Right atrium auricular region (tissue), 2 donors: ENCODE measurements at regions not wholly inside any gene's neighbourhood (a gene's known extent, or its start where the extent isn't known, plus 50 kb on each side); places are given as distances from the start of the nearest gene placed in this dataset.

Experiments used
- DNase-seq: peaks from one replicate; pipeline ENCODE4 v3.0.0-alpha.2; 2019; ENCODE audit warnings: low spot score
- H3K27ac ChIP-seq, 2 donors: fragments of 200-600 bp; sonication (generic); 1 replicate in 1 of 2; 2 replicates in 1 of 2; pipeline ENCODE4 v1.5.1; 2016 to 2019
- H3K27me3 ChIP-seq, 2 donors: fragments of 200-600 bp; sonication (generic); one replicate each; pipeline versions ENCODE4 v1.5.1 to v1.6.0; 2017 to 2019
- H3K36me3 ChIP-seq: fragments of 200-600 bp; sonication (generic); one replicate; pipeline ENCODE4 v1.5.1; 2016
- H3K4me1 ChIP-seq, 2 donors: fragments of 200-600 bp; sonication (generic); one replicate each; pipeline versions ENCODE4 v1.5.1 to v1.6.0; 2017 to 2019
- H3K4me3 ChIP-seq, 2 donors: fragments of 200-600 bp; sonication (generic); 1 replicate in 1 of 2; 2 replicates in 1 of 2; pipeline ENCODE4 v1.5.1; 2017 to 2019; ENCODE audit warnings: mild to moderate bottlenecking in 1 of 2, moderate library complexity in 1 of 2
- H3K9me3 ChIP-seq, 2 donors: fragments of 200-600 bp; sonication (generic); one replicate each; pipeline ENCODE4 v1.5.1; 2019
- CTCF ChIP-seq, 2 donors: fragments of 200-600 bp; sonication (generic); IDR thresholded peaks; one replicate each; pipeline ENCODE4 v1.5.1; 2019; ENCODE audit warnings: antibody characterized with exemption in 2 of 2

GRCh38 chr2:181814057-181814491 is 77.5 kb upstream of the ITPRID2 start:
- no peak overlapping the region for H3K4me3 ChIP-seq
- no peaks in the 10 kb centered on the region for H3K27me3 ChIP-seq
- no peaks in the 10 kb centered on the region for H3K4me1 ChIP-seq
- no peaks in the 10 kb centered on the region for H3K9me3 ChIP-seq
- H3K36me3 ChIP-seq = no peaks in the 10 kb centered on the region
- no peak for DNase-seq
- H3K27ac ChIP-seq = no peak overlapping the region
- no peak for TF ChIP-seq CTCF (IDR thresholded peaks at IDR 0.05)

GRCh38 chr2:181817509-181817908 is 74.0 kb upstream of the ITPRID2 start:
- Histone ChIP-seq H3K36me3 (no peaks in the 10 kb centered on the region), H3K4me1 (no peaks in the 10 kb centered on the region), H3K27ac (no peak overlapping the region), H3K4me3 (no peak overlapping the region), H3K27me3 (no peaks in the 10 kb centered on the region), H3K9me3 (no peaks in the 10 kb centered on the region)
- no peak for TF ChIP-seq CTCF (IDR thresholded peaks at IDR 0.05)
- DNase-seq = no peak

GRCh38 chr2:181818058-181818680 is 73.4 kb upstream of the ITPRID2 start:
- Histone ChIP-seq H3K4me1 (no peaks in the 10 kb centered on the region), H3K27me3 (no peaks in the 10 kb centered on the region), H3K36me3 (no peaks in the 10 kb centered on the region), H3K9me3 (no peaks in the 10 kb centered on the region), H3K4me3 (no peak overlapping the region), H3K27ac (no peak overlapping the region)
- no peak for TF ChIP-seq CTCF (IDR thresholded peaks at IDR 0.05)
- no peak for DNase-seq

GRCh38 chr2:181818840-181819239 is 72.7 kb upstream of the ITPRID2 start:
- TF ChIP-seq CTCF (IDR thresholded peaks at IDR 0.05) = no peak
- Histone ChIP-seq H3K4me1 (no peaks in the 10 kb centered on the region), H3K4me3 (no peak overlapping the region), H3K27me3 (no peaks in the 10 kb centered on the region), H3K9me3 (no peaks in the 10 kb centered on the region), H3K36me3 (no peaks in the 10 kb centered on the region), H3K27ac (no peak overlapping the region)
- no peak for DNase-seq

GRCh38 chr2:181821049-181821448 is 70.5 kb upstream of the ITPRID2 start:
- H3K4me1 ChIP-seq = no peaks in the 10 kb centered on the region
- H3K4me3 ChIP-seq = no peak overlapping the region
- H3K36me3 ChIP-seq = no peaks in the 10 kb centered on the region
- H3K9me3 ChIP-seq = no peaks in the 10 kb centered on the region
- no peaks in the 10 kb centered on the region for H3K27me3 ChIP-seq
- no peak for TF ChIP-seq CTCF (IDR thresholded peaks at IDR 0.05)
- no peak overlapping the region for H3K27ac ChIP-seq
- DNase-seq = no peak

- Histone ChIP-seq H3K27ac (no peak overlapping the region), H3K4me3 (no peak overlapping the region), H3K36me3 (no peaks in the 10 kb centered on the region), H3K27me3 (no peaks in the 10 kb centered on the region), H3K4me1 (no peaks in the 10 kb centered on the region), H3K9me3 (no peaks in the 10 kb centered on the region)
- no peak for TF ChIP-seq CTCF (IDR thresholded peaks at IDR 0.05)
- DNase-seq = no peak
Measured at GRCh38 chr2:181822097-181822496, 69.4 kb upstream of the ITPRID2 start.
